ACHN (cell line): ENCODE measurements at regions not wholly inside any gene's neighbourhood (a gene's known extent, or its start where the extent isn't known, plus 50 kb on each side); places are given as distances from the start of the nearest gene placed in this dataset.
"Not testable (repeated sequence)": the region's sequence is repeated elsewhere in the genome, so short reads cannot be mapped to it uniquely, and the experiment has no call there.

ENCODE experiments used
- DNase-seq: peaks from one replicate; pipeline ENCODE4 v3.0.0-alpha.2; 2015
- in situ Hi-C: cut with HindIII; loops from 2 replicates; pipeline ENCODE4 v1.10.0; 2017; ENCODE audit warnings: low sequenced_read_pairs, low pct_ligation_motif_present, low pct_unique_long_range_greater_than_20kb

DNA sequence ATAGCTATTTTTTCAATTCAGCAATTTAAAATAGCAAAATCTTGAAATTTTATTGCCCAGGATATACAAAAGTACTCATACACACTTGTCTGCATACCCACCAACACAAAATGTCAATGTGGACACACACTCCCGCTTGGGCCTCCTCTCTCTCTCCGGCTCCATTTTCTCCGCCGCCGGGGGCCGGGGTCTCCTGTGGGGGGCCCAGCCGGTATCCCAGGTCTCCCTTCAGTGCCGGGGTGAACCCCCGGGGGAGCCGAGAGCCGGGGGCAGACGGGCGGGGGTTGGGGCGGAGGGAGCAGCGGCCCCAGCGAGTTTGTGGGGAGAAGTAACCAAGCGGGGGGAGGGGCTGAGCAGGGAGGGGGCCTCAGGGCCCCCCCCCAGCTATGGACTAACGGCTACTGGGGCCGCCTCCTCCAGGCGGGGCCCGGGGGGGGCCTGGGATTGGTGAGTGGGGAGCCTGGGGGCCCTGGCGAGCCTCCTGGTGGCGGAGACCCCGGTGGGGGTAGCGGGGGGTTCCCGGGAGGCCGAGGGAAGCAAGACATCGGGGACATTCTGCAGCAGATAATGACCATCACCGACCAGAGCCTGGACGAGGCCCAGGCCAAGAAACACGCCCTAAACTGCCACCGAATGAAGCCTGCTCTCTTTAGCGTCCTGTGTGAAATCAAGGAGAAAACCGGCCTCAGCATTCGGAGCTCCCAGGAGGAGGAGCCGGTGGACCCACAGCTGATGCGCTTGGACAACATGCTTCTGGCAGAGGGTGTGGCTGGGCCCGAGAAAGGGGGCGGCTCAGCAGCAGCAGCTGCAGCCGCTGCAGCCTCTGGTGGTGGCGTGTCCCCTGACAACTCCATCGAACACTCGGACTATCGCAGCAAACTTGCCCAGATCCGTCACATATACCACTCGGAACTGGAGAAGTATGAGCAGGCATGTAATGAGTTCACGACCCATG is 56.6 kb downstream of the CHST2 start:
- in situ Hi-C loops, DNase-seq: not testable (repeated sequence)

DNA sequence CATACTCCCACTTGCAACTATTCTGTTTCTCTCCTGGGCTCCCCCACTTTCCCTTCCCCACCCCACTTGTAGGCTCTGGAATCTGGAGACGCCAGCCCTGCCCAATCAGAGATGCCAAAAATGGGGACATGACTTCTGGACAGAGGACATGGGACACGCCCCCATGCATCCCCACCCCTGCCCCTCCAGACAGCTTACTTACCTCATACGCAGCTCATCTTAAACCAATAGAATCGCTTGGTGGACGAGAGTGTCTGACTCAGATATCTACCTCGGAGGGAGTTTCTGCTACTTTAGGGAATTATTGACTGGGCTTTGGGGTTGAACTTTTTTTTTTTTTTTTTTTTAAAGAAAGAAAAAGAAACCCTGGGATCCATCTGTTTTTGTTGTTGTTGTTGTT is 58.4 kb downstream of the CHST2 start:
- in situ Hi-C loops: not testable (repeated sequence)
- DNase-seq: peak; percentile 39

DNA sequence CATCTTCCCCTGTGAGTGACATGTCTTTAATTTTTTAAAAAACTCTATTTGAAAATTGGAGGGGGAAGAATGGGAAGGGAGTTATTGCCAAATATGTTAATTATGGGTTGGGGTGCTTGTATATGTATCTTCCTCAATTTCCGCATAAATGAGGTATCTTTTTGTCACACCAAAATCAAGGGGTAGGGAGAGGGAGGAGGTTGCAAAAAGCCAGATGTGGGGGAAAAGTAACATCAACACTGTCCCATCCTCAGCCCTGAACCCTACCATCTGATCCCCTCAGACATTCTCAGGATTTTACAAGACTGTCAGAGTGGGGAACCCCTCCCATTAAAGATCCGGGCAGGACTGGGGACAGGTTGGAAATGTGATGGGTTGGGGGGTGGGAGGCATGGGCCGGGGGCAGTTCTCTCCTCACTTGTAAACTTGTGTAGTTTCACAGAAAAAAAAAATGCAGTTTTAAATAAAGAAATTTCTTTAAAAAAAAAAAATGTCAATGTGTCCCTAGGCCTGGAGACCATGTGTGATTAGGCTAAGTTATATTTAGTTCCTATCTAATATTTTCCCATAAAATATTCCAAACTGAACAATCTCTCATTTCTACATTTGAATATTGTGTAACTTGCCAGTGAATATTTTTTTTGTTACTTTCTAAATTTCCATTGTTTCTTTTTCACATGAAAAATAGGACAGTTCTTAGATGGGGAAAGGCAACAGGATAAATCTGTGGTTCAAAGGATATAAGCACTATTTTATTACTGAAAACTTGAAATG is 59.4 kb downstream of the CHST2 start:
- in situ Hi-C loops, DNase-seq: not testable (repeated sequence)

DNA sequence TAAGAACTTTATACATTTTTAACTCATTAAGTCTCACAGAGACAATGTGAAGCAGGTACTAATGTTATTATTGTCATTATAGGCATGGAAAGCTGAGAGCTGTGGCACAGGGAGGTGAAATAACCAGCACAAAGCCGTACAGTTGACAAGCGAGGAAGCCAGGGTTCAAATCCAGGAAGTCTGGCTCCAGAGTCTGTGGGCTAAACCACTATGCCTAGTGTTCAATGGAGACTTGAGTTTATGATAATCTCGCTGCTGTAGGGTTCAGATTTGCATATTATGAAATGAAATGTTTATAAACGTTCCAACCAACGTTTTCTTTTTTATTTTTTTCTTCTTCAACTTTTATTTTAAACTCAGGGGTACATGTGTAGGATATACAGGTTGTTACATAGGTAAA is 60.0 kb downstream of the CHST2 start:
- DNase-seq: no peak
- in situ Hi-C loops: no loop called here

DNA sequence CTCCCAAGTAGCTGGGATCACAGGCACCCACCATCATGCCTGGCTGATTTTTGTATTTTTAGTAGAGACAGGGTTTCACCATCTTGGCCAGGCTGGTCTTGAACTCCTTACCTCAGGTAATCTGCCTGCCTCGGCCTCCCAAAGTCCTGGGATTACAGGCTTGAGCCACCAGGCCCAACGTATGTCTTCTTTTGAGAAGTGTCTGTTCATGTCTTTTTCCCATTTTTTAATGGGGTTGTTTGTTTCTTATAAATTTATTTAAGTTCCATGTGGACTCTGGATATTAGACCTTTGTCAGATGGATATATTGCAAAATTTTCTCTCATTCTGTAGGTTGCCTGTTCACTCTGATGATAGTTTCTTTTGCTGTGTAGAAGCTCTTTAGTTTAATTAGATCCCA is 61.3 kb downstream of the CHST2 start:
- in situ Hi-C loops, DNase-seq: not testable (repeated sequence)

DNA sequence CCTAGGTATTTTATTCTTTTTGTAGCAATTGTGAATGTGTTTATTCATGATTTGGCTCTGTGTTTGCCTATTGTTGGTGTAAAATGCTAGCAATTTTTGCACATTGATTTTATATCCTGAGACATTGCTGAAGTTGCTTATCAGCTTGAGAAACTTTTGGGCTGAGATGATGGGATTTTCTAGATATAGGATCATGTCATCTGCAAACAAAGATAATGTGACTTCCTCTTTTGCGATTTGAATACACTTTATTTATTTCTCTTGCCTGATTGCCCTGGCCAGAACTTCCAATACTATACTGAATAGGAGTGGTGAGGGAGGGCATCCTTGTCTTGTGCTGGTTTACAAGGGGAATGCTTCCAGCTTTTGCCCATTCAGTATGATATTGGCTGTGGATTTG is 62.4 kb downstream of the CHST2 start:
- DNase-seq, in situ Hi-C loops: not testable (repeated sequence)

DNA sequence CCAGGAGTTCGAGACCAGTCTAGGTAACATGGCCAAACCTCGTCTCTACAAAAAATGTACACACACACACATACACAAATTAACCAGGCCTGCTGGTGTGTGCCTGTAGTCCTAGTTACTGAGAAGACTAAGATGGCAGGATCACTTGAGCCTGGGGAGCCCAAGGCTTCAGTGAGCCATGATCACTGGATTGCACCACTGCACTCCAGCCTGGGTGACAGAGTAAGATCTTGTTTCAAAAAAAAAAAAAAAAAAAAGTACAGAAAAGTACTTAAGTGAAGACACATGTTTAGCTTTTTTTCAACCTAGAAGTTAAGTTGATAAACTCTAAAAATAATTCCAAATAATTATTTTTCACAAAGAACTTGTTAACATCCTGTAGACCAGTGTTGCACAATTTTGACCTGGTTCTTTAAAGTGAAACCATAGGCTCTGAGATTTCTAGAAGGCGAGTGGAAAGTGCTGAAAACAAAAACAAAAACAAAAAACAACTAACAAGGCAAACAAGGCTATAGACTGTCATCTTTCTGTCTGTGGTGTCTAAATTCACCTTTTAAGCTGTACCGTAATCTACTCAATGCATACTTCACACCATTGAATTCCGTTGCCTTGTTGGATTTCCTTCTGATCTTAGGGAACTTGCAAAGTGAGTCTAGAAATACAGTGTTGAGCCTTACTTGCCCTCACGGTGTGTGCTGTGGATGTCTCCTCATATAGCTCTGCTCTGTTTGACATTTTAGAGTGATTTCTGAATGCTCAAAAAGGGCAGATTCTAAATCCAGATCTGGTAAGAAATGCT is 63.5 kb downstream of the CHST2 start:
- no peak for DNase-seq
- in situ Hi-C loops: no loop called here

DNA sequence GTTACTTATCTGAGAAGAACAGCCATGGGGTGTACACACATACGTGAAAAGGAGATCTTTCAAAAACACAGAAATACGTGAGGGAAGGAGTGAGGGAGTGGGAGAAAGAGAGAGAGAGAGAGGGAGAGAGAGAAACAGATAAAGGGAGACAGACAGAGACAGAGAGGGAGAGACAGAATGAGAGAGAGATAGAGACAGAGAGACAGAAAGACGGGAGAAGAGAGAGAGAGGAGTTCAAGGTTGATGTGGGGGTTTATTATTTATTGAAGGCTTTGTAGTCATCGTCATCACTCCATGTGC is 64.0 kb downstream of the CHST2 start:
- in situ Hi-C loops: no loop called here
- no peak for DNase-seq

DNA sequence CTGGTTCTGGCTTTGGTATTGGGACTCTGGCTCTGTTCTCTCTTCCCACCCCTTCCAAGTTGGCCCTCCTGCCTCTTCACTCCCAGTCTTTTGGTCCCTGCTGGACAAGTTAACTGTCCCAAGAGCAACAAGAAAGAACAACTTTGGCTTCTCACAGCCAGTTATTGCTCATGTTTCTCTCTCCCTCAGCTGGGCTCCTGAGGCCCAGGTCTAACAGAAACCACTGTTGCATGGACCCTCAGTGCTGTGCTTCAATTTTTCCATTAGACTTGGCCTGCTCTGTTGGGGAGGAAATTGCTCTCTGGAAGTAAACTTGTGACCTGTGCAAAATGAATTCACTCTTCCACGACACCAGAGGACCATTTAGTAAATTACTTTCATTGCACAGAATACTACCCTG is 64.5 kb downstream of the CHST2 start:
- in situ Hi-C loops: no loop called here
- DNase-seq: no peak

DNA sequence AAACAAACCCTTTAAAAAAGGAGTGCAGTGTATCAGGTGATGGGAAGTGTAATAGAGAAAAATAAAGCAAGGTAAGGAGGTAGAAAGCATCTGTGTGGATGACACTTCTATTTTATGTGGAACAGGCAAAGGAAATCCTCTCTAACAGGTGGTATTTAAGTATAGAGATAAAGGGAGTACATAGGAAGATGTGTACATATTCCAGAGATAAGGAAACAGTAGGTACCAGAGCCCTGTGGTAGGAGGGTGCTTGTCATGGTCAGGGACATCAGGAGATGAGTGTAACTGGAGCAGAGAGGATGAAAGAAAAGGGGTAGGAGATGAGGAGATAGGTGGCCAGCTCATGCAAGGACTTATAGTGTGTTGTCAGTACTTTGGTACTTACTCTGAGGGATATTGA is 65.8 kb downstream of the CHST2 start:
- DNase-seq: no peak
- in situ Hi-C loops: no loop called here

DNA sequence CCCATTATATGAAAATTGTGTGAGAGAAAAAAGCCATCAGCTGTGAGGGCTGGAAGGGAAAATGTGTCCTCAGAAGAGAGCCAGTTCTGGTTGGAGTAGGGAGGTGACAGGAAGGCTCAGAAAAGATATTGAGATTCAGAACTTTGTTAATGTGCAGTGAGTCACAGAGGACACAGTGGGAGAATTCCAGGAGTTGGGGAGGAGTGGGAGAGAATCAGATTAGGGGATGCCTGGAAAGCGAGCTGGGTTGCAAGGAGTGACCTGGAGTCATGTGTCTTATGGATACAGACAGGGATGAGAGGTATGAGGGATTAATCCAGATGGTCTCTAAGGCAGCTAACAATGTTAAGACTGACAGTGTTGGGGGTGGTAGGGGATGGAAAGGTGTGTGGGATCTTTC is 67.5 kb downstream of the CHST2 start:
- in situ Hi-C loops: no loop called here
- no peak for DNase-seq

DNA sequence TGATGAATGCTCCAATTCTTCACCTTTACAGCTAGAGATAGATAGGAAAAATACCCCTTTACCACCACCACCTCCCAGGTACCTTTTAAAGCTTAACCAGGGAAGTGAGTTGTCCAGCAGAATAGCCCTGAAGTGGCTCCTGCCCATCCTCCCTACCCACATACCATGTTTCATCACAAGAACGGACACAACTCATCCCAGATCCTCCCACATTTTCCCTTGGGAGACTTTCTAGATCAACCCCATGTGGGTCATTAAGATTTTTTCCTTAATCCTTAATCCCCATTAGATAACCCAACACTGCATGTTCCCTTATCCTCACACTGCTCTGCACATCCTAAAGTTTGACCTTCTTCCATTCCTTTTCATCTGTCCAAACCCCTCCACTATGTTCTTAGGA is 69.3 kb downstream of the CHST2 start:
- DNase-seq: no peak
- in situ Hi-C loops: no loop called here

DNA sequence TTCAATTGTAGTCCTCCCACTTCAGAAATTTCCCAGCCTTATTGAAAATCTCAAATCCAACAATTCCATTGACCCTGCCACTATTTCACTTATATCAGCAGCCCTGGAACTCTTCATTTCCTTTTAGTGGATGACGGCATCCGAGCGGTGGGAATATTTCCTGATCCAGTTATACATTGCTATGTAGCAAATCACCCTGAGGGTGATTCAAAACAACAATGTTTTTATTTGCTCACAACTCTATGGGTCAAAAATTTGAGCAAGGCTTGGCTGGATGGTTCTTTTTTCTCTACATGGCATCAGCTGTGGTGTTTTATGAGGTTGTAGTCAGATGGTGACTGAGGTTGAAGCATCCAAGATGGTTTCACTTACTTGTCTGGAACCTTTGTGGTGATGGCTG is 70.5 kb downstream of the CHST2 start:
- in situ Hi-C loops: no loop called here
- no peak for DNase-seq

DNA sequence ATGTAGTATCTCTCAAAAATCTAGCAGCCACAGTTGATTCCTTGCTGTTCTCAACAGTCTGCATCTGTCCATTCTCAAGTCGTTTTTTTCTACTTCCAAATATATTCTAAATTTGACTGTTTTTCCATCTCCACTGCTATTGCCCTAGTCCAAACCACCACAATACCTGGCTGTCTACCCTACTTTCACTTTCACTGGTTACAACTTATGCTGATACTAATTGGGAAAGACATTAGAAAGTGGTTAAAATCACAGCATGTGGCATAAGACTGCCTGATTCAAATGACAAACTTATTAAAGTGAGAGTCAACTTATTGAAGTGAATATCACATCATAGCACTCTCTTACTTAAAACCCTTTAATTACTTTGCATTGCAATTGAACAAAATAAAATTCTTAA is 72.6 kb downstream of the CHST2 start:
- in situ Hi-C loops: no loop called here
- DNase-seq: no peak

DNA sequence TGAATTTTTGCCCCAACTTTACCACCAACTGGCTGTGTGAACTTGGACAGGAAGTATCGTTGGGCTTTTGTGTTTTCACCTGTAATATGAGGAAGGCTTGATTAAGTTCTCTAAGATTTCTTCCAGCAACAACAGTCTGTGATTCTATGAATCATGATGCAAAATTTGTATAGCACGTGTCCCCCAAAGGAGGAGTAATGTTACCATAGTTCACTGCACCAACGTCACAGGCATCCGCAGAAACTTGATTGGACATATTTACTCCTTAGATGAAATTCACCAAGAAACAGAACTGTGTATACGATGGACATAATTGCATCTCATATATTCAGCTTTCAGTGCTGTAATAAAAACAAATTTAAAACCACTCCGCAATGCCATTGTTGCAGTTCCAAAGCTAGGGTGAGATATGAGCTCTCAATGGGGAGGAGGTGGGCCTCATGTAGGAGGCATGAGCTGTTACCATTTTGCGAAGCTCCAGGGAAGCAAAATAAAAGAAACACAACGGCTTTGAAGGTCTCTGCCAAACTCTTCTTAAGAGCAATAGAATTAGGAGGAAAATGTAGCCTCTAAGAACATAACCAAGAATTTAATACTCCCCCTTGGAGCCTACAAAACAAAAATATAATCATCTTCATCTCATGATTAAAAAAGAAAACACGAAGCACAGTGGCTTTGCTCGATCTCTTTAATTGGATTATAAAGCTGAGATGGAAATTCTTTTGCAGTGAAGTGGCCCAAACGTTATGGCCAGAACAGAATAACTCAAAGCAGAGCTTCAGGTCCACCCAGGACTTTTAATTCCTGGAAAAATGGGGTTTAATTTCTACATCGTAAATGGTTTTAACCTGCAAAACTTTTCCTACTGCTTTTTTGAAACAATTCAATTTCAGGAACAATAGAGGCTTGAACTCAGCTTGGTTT is 80.7 kb downstream of the CHST2 start:
- in situ Hi-C loops: no loop called here
- no peak for DNase-seq

DNA sequence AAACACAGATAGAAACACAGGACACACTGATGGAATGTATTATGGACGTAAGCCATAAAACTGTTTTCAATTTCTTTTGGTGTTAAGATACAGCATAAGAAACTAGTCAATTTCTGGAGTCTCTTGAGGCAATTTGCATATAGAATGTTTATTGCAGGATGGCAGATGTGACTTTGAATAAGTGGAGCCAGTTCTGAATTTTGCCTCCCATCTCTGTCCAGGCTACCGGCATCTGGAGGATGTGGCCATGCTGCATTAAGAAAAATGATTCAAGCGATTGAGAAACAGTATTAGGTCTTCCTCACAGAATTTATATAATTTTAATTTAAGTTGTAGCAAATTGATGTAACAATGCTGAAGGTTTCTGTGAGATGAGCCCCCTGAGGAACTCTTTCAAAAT is 81.5 kb downstream of the CHST2 start:
- in situ Hi-C loops: no loop called here

DNA sequence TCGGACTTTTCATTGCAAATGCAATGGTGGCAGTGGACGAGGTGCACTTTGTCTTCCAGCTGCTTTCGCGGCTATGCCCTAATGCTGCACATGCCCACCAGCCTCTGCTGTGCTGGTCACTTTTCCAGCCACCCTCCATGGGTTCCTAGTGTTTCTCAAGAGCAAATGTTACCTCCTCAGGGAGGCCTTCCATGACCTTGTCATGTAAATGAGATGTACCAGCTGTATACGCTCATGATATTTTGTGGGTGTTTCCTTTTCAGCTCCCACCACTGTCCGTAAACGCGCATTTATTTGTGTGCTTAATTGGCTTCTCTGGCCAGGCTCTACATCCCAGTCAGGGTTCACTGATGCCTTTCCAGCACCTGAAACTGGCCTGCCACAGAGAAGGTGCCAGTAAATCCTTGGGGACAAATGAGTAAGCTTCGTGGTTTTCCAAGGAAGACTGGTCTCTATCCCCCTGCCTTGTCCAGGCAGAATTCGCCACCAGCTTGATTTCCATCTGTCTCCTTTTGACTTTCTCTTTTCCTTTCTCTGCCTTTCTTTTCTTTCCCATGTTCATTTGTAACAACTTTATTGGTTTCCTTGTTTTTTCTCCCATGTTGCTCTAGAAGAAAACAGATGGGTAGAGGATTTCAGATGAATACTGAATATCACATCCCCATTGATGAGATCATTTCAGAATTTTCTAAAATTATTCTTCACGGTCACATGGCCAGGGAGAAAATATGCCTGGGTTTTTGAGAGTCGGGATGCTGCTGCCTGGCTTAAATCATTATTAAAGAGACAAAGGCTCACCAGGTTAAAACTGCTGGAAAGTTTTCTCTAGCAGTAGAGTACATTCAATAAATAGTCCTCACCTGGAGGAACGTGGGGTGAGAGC is 82.5 kb downstream of the CHST2 start:
- in situ Hi-C loops: no loop called here
- no peak for DNase-seq

More for the DNA sequence above, 81.5 kb downstream of the CHST2 start:
- DNase-seq: no peak
